Natural killer cell treated with Interleukin-12 subunit alpha and Interleukin-12 subunit beta and Interleukin-15 and Interleukin-18, amount 100 ng/mL, for 72 hours (primary cell): ENCODE measurements at regions not wholly inside any gene's neighbourhood (a gene's known extent, or its start where the extent isn't known, plus 50 kb on each side); places are given as distances from the start of the nearest gene placed in this dataset.
"Not testable (repeated sequence)": the region's sequence is repeated elsewhere in the genome, so short reads cannot be mapped to it uniquely, and the experiment has no call there.

Experiments used
- ATAC-seq, 2 donors: fragments of 150-1000 bp; cut with Tn5 transposase in 1 of 2; sonication (Bioruptor Pico), chemical (Tn5 transposase) in 1 of 2; 2 replicates each; pipeline ENCODE4 v1.10.0; 2021
- DNase-seq: peaks from one replicate; pipeline ENCODE4 v3.0.0; 2022; ENCODE audit warnings: low spot score
- H3K27ac Mint-ChIP-seq, 2 donors: 1 replicate in 1 of 2; 2 replicates in 1 of 2; pipeline ENCODE4 v1.8.0; 2022; ENCODE audit warnings: mixed read lengths in 2 of 2, mild to moderate bottlenecking in 1 of 2, moderate library complexity in 1 of 2
- H3K27me3 Mint-ChIP-seq, 2 donors: 1 replicate in 1 of 2; 2 replicates in 1 of 2; pipeline ENCODE4 v1.8.0; 2022; ENCODE audit warnings: mixed read lengths in 2 of 2
- H3K36me3 Mint-ChIP-seq: one replicate; pipeline ENCODE4 v1.8.0; 2022; ENCODE audit warnings: mixed read lengths
- H3K4me1 Mint-ChIP-seq, 2 donors: 1 replicate in 1 of 2; 2 replicates in 1 of 2; pipeline ENCODE4 v1.8.0; 2022; ENCODE audit warnings: low read depth in 2 of 2, mixed read lengths in 2 of 2, mild to moderate bottlenecking in 1 of 2
- H3K4me3 Mint-ChIP-seq: one replicate; pipeline ENCODE4 v1.8.0; 2022; ENCODE audit warnings: mixed read lengths
- H3K9me3 Mint-ChIP-seq: 2 replicates; pipeline ENCODE4 v1.8.0; 2022; ENCODE audit warnings: mixed read lengths

- no peak overlapping the region for H3K27ac Mint-ChIP-seq
- H3K4me1 Mint-ChIP-seq, result no peaks in the 10 kb centered on the region
- H3K9me3 Mint-ChIP-seq, result no peaks in the 10 kb centered on the region
- no peak overlapping the region for H3K4me3 Mint-ChIP-seq
- DNase-seq, result no peak
- ATAC-seq, result no peak
- peaks cover 24 to 47% of the 10 kb centered on the region in 2 donors for H3K27me3 Mint-ChIP-seq
- no peaks in the 10 kb centered on the region for H3K36me3 Mint-ChIP-seq
These were observed 84.0 kb upstream of the EXOC2 start for GRCh38 chr6:776951-777350.

- Mint-ChIP-seq H3K9me3 (peaks cover 3% of the 10 kb centered on the region), H3K27me3 (peaks cover 28 to 43% of the 10 kb centered on the region in 2 donors), H3K4me3 (no peak overlapping the region), H3K27ac (no peak overlapping the region), H3K36me3 (no peaks in the 10 kb centered on the region), H3K4me1 (no peaks in the 10 kb centered on the region)
- ATAC-seq, result no peak
- no peak for DNase-seq
These were observed 83.6 kb upstream of the EXOC2 start for GRCh38 chr6:776528-776931.

GRCh38 chr6:775863-776262, 82.9 kb upstream of the EXOC2 start:
- Mint-ChIP-seq H3K4me1 (no peaks in the 10 kb centered on the region), H3K36me3 (no peaks in the 10 kb centered on the region), H3K27me3 (peaks cover 29 to 39% of the 10 kb centered on the region in 2 donors), H3K27ac (no peak overlapping the region), H3K4me3 (no peak overlapping the region), H3K9me3 (peaks cover 3% of the 10 kb centered on the region)
- DNase-seq (no peak), ATAC-seq (no peak)

DNA sequence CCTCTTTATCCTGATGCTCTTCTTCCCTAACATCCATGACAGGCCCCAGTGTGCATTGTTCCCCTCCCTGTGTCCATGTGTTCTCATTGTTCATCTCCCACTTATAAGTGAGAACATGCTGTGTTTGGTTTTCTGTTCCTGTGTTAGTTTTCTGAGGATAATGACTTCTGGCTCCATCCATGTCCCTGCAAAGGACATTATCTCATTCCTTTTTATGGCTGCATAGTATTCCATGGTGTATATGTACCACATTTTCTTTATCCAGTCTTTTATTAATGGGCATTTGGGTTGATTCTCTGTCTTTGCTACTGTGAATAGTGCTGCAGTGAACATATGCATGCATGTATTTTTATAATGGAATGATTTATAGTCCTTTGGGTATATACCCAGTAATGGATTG, 78.7 kb upstream of the EXOC2 start:
- H3K9me3 Mint-ChIP-seq, H3K36me3 Mint-ChIP-seq: not testable (repeated sequence)

DNA sequence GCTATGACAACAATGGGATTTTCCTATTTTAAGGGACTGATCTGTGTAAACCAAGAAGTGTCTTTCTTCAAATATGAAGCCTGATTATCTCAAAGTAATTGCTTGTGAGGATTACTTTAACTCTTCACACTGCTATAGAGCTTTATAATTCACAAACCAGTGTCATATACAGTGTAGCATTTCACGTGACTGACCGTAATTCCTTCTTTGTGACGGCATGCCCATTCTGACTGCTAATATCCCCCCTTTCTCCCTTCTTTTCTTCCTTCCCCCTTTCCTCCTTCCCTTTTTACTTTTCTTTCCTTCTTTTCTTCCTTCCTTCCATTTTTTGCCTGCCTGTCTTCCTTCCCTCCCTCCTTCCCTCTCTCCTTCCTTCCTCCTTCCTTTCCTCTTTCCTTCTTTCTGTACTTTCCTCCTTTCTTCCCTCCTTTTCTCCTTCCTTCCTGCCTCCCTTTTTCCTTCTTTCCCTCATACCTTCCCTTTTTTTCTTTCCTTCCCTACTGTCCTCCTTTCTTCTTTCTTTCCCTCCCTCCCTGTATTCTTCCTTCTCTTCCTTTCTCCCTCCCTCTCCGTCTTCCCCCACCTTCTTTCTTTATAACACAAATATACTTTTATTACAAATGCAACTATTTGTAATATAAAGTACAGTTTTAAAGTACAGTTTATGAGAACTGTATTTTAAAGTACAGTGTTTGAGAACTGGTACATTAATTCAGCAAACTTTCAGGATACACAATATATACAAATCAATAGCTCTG, 75.0 kb upstream of the EXOC2 start:
- Mint-ChIP-seq H3K27me3 (peaks cover 36 to 37% of the 10 kb centered on the region in 2 donors), H3K4me3 (no peak overlapping the region), H3K36me3 (no peaks in the 10 kb centered on the region), H3K4me1 (no peaks in the 10 kb centered on the region), H3K9me3 (peaks cover 3% of the 10 kb centered on the region), H3K27ac (no peak overlapping the region)
- DNase-seq (no peak), ATAC-seq (no peak)

More for the DNA sequence above, 78.7 kb upstream of the EXOC2 start:
- not testable (repeated sequence) for DNase-seq, ATAC-seq, H3K4me1 Mint-ChIP-seq, H3K4me3 Mint-ChIP-seq, H3K27ac Mint-ChIP-seq
- peaks cover 38 to 46% of the 10 kb centered on the region in 2 donors for H3K27me3 Mint-ChIP-seq

DNA sequence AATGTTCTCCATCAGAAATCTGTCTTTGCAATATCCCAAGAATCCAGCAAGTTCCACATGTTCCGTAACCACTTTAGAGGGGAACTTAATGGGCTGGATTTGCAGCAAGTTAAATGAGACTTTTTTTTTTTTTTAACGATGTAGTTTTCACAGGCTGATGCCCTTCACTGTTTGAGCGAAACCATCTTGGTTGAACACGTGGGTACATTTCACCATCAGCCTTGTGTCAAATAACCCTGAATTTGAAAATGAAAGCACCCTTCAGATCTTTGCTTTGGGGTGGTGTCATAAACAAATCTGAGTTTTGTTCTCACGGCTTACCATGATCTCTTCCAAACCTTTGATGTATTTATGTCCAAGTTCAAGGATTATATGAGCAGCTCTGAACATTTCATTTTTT, 73.7 kb upstream of the EXOC2 start:
- DNase-seq, result no peak
- Mint-ChIP-seq H3K4me3 (no peak overlapping the region), H3K4me1 (no peaks in the 10 kb centered on the region), H3K36me3 (no peaks in the 10 kb centered on the region), H3K9me3 (peaks cover 1% of the 10 kb centered on the region), H3K27ac (no peak overlapping the region), H3K27me3 (peaks cover 34 to 36% of the 10 kb centered on the region in 2 donors)
- ATAC-seq, result no peak

DNA sequence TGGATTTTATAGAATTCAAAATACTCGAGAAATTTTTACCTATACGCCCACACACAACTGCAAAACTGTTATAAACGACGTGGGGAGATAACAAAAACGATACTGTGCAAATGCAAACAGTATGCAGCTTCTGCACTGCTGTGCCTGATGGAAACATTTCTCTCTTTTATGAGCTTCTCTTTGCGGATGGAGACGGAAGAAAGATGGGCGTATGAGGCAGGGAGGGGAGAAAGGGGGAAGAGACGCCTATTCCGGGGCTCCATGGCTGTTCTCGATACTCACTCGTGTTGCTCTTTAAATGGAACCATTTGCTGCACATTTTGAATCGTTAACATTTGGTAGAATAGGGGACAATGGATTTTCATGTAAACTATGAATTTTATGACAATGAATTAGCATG, 69.1 kb upstream of the EXOC2 start:
- no peak for ATAC-seq
- no peak for DNase-seq
- no peaks in the 10 kb centered on the region for H3K36me3 Mint-ChIP-seq
- no peaks in the 10 kb centered on the region for H3K9me3 Mint-ChIP-seq
- peaks cover 16 to 18% of the 10 kb centered on the region in 2 donors for H3K27me3 Mint-ChIP-seq
- H3K27ac Mint-ChIP-seq, result no peak overlapping the region
- H3K4me3 Mint-ChIP-seq, result no peak overlapping the region
- no peaks in the 10 kb centered on the region for H3K4me1 Mint-ChIP-seq

DNA sequence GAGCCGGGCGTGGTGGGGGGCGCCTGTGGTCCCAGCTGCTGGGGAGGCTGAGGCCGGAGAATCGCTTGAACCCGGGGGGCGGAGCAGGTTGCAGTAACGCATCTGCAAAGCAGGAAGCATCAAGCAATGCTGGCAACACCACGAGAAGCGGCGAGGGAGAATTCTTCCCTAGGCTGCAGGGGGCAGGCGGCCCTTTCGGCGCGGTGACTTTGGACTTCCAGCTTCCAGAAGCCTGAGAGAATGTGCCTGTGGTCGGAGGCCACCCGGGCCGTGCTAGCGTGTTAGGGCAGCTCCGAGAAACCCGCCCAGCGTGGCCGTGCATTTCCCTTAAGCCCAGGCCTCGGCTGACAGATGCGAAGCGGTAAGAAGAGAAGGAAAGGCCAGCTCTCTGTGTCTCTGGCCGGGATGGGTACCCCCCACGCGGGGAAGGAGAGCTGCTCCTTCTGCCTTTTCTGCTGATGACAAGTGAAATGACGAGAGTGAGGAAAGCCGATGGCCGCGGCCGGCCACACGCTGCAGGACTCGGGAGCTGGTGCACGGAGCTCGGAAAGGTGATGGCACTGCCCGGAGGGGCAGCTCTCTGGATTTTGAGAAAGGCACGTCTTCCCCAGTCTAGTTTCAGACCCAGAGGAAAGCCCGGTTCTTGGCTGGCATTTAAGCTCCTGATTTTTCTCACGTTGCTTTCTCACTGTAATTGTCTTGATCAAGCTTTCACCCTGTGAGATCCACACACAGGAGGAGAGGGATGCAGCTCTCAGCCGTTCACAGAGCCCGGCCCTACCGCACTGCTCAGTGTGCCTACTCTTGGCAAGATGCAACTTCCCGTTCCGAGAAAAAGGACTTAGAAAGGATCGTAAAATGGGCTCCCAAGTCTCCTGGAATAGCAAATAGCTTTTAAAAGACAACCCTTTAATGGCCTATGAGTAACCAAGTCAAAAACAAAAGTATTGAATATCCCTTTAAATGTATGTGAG, 68.3 kb upstream of the EXOC2 start:
- Mint-ChIP-seq H3K4me1 (no peaks in the 10 kb centered on the region), H3K9me3 (no peaks in the 10 kb centered on the region), H3K4me3 (no peak overlapping the region), H3K27ac (no peak overlapping the region), H3K36me3 (no peaks in the 10 kb centered on the region), H3K27me3 (peaks cover 16 to 17% of the 10 kb centered on the region in 2 donors)
- DNase-seq, result no peak
- no peak for ATAC-seq

DNA sequence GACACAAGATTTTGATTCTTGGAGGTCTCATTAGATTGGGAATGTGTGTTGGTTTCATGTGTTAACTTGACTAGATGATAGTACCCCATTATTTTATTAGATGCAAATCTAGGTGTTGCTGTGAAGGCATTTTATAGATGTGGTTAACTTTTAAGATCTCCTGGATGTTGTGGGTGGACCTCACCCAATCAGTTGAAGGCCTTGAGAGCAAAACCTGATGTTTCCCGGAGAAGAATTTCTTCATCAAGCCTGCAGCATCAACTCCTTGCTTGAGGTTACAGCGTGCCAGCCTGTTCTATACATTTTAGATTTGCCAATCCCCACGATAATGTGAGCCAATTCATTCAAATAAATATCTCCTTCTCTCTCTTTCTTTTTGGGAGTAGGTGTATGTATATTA, 66.8 kb upstream of the EXOC2 start:
- DNase-seq, result no peak
- Mint-ChIP-seq H3K36me3 (no peaks in the 10 kb centered on the region), H3K4me1 (no peaks in the 10 kb centered on the region), H3K27ac (no peak overlapping the region), H3K9me3 (no peaks in the 10 kb centered on the region), H3K27me3 (peaks cover 16% of the 10 kb centered on the region in 2 donors), H3K4me3 (no peak overlapping the region)
- ATAC-seq, result no peak

- Mint-ChIP-seq H3K27me3 (peaks cover 0 to 5% of the 10 kb centered on the region in 2 donors), H3K27ac (no peak overlapping the region), H3K4me3 (no peak overlapping the region), H3K9me3 (no peaks in the 10 kb centered on the region), H3K36me3 (no peaks in the 10 kb centered on the region), H3K4me1 (no peaks in the 10 kb centered on the region)
- no peak for DNase-seq
- ATAC-seq, result no peak
These were observed 63.3 kb upstream of the EXOC2 start for GRCh38 chr6:756224-756623.

DNA sequence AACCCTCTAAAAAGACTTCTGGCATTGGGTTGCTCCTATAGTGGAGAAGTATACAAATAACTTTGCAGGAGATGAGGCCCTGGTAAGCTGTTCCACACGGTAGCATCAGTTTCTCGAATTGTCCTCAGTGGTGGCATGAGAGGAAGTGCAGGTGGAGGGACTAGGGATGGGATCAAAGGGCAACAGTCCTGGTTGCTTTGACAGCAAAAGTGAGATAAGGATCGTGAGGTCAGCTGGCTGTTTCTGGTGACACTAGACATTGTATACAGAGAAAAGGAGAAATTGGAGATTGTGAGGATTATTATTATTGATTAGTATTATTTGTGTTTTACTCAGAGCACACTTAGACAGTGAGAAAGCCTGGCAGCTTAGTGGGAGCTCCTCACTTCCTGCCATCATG, 61.3 kb upstream of the EXOC2 start:
- no peaks in the 10 kb centered on the region for H3K4me1 Mint-ChIP-seq
- no peaks in the 10 kb centered on the region for H3K36me3 Mint-ChIP-seq
- no peaks in the 10 kb centered on the region for H3K9me3 Mint-ChIP-seq
- H3K27me3 Mint-ChIP-seq, result peaks cover 0 to 9% of the 10 kb centered on the region in 2 donors
- H3K4me3 Mint-ChIP-seq, result no peak overlapping the region
- H3K27ac Mint-ChIP-seq, result no peak overlapping the region
- no peak for ATAC-seq
- no peak for DNase-seq

- H3K4me3 Mint-ChIP-seq, result no peak overlapping the region
- no peaks in the 10 kb centered on the region for H3K4me1 Mint-ChIP-seq
- ATAC-seq (no peak), DNase-seq (no peak)
- no peak overlapping the region for H3K27ac Mint-ChIP-seq
- no peaks in the 10 kb centered on the region for H3K9me3 Mint-ChIP-seq
- no peaks in the 10 kb centered on the region for H3K36me3 Mint-ChIP-seq
- peaks cover 0 to 11% of the 10 kb centered on the region in 2 donors for H3K27me3 Mint-ChIP-seq
These were observed 60.5 kb upstream of the EXOC2 start for GRCh38 chr6:753486-753885.

DNA sequence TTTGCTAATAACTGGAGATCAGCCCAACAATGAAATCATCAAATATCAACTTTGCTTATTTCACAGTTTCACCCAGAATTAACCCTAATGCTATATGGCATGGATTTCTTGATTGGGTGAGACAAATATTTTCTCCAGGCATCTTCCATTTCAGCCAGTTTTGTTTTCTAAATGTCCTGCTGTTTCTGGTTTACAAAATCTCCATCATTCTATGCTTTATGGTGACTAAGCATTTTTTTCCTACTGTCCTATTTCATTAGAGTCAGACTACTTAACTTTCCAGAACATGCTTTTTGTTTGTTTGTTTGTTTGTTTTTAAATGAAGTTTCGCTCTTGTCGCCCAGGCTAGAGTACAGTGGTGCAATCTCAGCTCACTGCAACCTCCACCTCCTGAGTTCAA, 59.5 kb upstream of the EXOC2 start:
- ATAC-seq (no peak), DNase-seq (no peak)
- H3K4me1 Mint-ChIP-seq, result no peaks in the 10 kb centered on the region
- H3K36me3 Mint-ChIP-seq, result no peaks in the 10 kb centered on the region
- peaks cover 0 to 12% of the 10 kb centered on the region in 2 donors for H3K27me3 Mint-ChIP-seq
- no peak overlapping the region for H3K27ac Mint-ChIP-seq
- no peaks in the 10 kb centered on the region for H3K9me3 Mint-ChIP-seq
- no peak overlapping the region for H3K4me3 Mint-ChIP-seq

DNA sequence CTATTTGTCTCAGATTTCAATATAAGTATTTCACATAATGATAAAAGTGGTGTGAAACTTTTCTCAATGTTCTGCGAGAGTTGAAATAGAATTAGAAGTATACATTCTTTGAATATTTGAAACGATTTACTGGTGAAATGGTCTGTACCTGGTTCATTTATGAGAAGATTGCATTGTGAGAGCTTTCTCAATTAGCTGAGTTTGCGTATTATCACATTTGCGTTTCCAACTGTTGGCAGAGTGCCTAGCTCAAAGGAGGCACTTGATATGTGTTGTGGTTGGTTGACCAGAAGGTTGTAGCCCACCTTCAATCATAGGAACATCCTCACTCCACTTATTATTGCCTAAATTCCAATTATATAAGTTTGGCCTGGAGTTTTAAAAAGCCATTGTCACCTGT, 58.8 kb upstream of the EXOC2 start:
- H3K9me3 Mint-ChIP-seq, result no peaks in the 10 kb centered on the region
- peaks cover 0 to 12% of the 10 kb centered on the region in 2 donors for H3K27me3 Mint-ChIP-seq
- H3K27ac Mint-ChIP-seq, result no peak overlapping the region
- DNase-seq (no peak), ATAC-seq (no peak)
- no peak overlapping the region for H3K4me3 Mint-ChIP-seq
- no peaks in the 10 kb centered on the region for H3K4me1 Mint-ChIP-seq
- H3K36me3 Mint-ChIP-seq, result no peaks in the 10 kb centered on the region
